ENCODE measurements at regions not wholly inside any gene's neighbourhood (a gene's known extent, or its start where the extent isn't known, plus 50 kb on each side); places are given as distances from the start of the nearest gene placed in this dataset.
A peak's percentile ranks its signal among the peaks of the same experiment; 100 is the strongest.

DNA sequence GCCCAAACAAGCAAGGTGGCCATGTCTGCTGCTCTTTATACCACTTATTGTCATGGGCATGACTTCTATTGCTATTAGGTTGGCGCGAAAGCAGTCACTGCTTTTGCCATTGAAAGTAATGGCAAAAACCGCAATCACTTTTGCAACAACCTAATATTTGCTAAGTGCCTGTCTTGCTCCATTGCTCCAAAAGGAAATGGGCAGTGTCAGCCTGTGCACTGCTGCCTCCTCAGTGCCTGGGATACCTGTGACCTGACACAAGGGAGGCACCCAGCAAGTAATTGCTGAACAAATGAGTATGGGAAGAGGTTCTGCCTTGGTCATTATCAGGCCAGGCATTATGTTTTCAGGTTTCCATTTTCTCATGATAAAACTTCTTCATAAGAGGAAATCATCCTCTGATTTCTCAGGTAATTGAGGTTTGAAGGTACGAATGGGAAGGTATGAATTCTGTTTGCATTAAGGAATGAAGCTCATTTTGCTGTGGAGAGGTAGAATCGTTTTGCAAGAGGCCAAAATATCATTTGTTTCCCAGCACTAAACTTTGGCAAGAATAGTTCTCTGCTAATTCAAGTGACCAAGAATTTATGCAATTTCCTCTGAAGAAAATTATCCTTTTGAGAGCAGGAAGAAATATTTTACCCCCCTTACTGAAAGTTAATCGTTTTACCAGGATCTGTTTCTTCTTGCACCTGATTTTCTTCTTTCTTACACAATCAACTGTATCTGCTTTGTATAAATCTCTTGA, 128.4 kb upstream of the SPRY2 start:
- DNase-seq, result peak in 2 of 4 experiments; percentile 7 to 11

DNA sequence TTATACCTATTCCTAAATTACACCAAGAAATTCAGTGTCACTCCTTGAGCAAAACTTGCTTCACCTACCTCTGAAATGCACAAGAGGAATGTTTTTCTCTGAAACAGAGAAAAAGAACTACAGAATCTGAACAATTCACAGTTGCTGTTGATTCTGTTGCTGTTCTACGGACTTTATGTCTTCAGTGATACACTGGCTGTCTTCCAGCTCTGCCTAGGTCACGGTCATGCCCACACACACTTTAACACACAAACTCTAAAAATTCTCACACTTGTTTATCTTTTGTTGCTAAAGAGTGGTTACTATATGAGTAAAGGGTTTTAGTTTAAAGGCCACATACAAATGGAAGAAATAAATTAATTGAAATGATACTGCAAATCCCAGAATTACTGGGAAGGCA, 124.4 kb upstream of the SPRY2 start:
- DNase-seq, result no peak

DNA sequence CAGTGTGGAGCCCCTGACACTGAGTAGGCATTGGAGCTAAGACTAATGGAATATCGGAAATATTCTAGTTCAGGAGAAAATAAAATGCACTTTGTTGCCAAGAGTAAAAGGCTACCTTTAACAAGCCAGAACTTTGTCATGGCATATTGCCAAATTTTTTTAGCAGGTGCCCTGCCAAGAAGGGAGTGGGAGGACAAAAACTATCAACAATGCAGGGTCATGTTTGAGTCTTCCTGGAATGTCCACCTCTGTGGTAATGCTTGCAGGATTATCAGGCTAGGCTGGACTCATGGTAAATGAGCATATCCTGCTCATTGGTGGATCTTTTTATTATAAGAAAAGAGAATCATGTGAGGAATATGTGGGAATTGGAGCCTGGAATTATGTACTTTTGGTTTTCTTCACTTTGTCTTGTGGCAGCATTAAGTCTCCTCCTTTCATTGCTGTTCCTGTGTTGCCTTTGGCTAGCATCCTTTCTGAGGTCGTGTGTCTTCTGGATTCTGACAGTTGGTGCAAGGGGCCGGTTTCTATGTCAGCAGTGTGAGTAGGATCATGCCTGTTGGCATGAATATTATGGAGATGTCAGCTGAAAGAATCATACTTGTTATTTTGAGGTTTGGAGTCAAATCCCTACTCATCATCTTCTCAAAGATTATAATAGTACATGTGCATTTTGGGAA, 122.9 kb upstream of the SPRY2 start:
- no peak for DNase-seq

DNA sequence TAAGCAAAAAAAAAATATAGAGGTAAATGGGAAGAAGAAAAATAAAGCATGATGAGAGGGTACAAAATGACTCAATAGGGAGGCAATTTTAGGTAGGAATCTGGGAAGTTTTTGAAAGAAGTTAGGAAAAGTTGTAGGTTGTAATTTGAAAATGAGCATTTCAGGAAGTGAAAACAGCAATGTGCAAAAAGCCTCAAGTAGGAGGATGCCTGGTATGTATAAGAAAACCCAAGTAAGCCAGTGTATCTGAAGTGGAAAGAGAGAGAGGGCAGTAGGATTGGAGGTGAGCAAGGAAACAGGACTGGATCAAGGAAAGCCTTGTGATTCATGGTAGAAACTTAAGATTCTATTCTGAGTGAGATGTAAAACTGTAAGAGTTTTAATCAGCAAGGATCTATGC, 121.6 kb upstream of the SPRY2 start:
- DNase-seq, result peak in 3 of 4 experiments; percentile 6 to 42 (median 34)

DNA sequence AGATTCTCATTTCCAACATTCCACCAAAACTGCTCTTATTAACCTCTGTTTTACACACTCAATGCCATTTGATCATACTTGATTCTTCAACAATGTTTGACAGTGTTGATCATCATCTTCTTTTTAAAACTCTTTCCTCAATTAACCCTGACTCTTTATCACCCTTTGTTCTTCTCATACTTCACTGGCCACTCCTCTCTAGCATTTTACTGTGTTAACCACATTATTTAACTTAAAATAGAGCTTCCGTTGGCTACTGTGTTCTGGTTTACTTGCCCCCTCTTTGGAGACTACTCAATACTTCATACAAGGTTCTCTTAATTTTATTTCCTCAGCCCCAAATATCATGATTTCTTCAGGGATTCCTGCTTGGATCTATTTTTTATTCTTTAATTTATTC, 121.1 kb upstream of the SPRY2 start:
- DNase-seq, result no peak

DNA sequence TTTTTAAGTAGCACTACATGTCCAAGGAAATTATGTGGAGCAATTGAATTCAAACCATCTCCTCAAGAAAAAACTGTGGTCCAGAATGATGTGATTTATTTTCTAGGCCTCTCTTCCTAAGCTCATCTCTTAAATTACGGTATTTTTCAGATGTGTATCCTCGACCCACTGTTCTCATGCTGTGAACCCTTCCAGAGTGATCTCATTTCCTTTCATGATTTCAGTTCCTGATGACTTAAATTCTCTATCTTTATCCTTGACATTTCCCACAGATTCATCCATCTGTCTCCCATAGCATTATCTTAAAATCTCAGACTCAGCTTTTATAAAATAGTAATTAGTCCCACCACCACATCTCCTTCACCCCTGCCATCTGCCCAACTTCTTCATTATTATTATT, 117.6 kb upstream of the SPRY2 start:
- DNase-seq, result peak in 2 of 4 experiments; percentile 48 to 54

DNA sequence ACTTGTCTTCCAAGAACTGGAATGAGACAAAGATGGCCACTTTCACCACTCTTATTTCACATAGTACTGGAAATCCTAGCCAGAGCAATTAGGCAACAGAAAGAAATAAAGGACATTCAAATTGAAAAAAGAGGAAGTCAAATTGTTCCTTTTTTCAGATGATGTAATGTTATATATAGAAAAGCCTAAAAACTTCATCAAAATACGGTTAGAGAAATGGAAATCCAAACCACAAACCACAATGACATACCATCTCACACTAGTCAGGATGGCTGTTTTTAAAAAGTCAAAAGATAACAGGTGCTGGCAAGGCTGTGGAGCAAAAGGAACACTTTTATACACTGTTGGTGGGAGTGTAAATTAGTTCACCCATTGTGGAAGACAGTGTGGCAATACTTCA, 113.3 kb upstream of the SPRY2 start:
- peak; percentile 42 to 92 (median 70) for DNase-seq

DNA sequence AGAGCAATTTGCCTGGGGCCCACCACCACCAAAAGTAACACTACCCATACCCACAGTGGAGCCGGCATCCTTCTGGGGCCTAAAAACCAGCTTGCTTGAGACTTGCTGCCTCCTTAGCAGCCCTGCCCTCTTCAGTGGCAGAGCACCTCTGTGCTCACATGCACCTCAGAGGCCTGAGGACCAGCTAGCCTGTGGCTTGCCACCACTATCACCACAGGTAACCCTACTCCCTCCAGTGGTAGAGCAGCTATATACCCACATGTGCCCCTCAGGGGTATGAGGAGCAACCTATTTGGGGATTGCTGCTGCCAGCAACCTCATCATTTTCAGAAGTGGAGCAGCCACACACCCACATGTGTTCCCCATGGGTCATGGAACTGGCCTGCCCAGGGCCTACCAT, 111.4 kb upstream of the SPRY2 start:
- DNase-seq, result no peak

DNA sequence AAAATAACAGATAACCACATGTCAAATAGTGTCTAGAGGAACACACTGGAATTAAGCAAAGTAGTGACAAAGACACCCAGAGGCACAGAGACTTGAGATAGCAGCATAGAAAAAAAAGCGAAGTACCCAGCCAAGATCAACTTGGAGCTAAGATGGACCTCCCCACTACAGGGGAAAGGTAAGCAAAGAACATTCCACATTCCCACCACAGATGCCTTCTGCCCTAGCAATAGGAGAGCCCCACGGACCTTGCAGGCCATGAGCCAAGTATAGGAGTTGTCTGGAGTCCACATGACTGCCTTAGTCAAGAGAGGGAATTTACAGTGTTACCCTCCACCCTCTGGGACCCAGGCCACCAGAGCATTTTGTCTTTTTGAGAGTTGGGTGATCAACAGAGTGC, 110.7 kb upstream of the SPRY2 start:
- DNase-seq, result no peak

DNA sequence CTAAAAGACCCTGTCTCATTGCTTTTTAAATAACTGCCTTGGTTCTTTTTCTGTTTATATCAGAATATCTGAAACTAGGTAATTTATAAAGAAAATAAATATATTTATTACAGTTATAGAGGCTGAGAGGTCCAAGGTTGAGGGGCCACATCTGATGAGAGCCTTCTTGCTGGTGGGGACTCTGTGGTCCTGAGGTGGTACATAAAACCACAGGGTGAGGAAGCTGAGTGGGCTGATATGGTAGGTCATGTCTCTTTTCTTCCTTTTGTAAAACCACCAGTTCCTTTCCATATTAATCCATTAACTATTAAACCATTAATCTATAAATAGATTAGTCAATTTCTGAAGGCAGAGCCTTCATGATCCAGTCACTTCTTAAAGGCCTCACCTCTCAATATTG, 109.5 kb upstream of the SPRY2 start:
- no peak for DNase-seq

DNA sequence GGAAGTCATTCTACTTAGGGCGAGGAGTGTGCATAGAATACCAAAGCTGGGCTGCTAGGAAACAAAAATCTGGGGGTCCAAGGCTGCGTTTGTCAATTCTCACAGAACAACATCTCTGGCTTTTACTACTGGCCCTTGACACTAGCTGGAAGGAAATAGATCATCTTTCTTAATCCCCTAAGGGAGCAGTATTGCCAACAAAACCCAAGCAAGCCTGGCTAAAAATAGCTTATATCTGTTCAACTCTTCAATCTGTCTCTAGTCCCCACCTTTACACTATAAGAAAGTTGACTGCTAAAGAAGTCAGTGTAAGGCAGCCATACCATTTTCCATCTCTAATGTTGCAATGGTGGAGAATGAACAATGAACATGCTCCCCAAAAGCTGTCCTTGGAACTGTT, 107.8 kb upstream of the SPRY2 start:
- no peak for DNase-seq

DNA sequence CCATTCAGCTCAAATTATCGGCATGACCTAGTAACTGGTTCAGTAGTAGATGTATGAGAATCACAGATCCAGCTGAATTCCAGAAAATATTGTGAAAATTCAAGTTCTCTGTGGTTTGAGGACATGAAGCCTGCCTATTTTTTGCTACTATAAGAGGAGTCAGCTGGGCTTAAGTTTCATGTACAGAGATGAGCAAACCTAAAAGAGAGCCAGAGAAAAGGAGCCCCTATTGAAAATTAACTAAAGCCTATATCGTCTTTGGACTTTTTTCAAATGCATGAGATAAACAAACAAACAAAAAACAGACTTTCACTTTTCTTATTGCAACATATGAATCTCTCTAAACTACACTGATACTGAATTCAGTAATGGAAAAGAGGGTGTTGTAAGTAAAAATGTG, 106.8 kb upstream of the SPRY2 start:
- DNase-seq, result no peak

DNA sequence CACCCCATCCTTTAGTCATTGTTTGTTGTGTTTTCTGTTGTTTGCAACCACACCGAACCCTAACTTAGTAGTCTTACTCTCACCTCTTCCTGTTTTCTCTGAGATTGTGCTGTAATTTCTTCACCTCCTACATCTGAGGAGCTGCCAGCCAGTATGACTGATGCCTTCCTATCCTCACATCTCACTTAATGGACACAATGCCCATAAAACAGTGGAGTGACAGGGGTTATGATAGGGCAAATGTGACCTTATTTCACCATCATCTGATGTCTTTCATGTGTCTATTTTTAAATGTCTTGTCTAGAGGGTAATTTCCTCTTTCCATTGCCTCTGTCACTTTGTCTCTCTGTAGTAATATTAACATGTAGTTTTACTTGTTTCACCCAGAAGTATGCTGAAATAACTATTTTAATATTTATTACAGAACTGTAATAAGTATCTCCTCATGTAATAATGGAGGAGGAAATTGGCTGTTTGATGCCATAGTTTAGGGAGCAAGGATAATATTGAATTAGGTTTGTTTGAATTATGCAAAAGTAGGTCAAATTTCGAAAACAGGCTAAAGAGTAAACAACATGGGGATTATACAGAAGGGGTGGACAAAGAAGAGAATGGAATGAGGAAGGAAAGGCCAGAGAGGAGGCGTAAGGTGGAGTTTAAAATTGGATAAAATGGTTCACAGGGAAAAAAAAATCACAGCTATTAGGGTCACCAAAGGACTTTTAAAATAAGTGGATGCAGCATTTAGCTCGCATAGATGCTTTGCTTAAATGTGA, 103.5 kb upstream of the SPRY2 start:
- DNase-seq, result peak; percentile 62 to 93 (median 78)

DNA sequence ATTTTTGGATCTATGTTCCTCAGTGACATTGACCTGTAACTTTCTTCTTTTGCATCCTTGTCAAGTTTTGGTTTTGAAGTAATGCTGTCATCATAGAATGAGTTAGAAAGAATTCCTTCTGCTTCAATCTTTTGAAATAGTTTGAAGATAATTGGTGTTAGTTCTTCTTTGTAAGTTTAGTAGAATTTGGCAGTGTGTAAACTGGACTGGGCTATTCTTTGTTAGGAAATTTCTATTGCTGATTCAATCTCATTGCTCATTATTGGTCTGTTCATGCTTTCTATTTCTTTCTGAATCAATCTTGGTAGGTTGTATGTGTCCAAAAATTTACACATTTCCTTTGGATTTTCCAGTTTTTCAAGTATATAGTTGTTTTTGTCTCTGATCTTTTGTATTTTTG, 101.7 kb upstream of the SPRY2 start:
- DNase-seq, result no peak

DNA sequence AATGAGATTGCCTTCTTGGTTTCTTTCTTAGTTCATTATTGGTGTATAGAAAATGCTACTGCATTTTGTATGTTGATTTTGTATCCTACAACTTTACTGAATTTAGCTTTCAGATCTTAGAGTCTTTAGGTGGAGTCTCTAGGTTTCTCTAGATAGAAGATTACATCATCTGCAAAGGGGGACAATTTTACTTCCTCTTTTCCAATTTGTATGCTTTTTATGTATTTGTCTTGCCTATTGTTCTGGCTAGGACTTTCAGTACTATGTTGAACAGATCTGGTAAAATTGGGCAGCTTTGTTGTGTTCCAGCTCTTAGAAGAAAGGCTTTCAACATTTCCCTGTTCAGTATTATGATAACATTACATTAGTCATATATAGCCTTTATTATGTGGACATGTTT, 101.0 kb upstream of the SPRY2 start:
- DNase-seq, result peak in 2 of 4 experiments; percentile 44 to 46

DNA sequence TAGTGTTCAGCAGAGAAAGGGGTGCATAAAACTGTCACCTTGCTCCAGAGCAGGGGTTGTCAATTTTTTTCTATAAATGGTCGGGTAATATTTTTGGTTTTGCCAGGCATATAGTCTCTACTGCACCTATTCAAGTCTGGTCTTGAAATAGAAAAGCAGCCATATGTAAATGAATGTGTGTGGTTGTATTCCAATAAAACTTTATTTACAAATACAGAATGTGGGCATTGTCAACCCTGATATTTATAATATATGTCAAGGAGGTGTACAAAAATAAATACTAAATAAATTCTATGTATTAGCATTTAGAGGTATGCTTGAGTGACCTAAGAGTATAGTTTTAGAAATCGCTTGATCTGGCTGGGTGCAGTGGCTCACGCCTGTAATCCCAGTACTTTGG, 97.6 kb upstream of the SPRY2 start:
- DNase-seq, result no peak

DNA sequence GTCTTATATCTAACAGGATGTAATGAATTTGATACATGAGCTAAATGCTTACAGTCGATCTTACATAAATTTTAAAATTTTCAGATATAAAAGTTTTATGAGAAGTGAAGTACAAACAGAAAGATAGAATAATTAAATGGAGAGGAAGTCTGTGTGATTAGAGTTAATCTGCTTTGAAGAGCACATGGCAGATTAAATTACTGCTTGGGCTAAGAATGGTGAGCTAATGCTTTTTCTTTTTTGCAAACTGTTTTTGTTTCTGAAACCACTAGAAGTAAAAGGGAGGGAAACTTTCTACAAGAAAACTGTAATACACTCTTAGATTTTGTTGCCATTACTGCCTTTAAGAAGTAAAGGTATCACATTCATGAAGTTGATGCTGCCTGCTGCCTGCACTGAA, 96.3 kb upstream of the SPRY2 start:
- DNase-seq, result no peak

DNA sequence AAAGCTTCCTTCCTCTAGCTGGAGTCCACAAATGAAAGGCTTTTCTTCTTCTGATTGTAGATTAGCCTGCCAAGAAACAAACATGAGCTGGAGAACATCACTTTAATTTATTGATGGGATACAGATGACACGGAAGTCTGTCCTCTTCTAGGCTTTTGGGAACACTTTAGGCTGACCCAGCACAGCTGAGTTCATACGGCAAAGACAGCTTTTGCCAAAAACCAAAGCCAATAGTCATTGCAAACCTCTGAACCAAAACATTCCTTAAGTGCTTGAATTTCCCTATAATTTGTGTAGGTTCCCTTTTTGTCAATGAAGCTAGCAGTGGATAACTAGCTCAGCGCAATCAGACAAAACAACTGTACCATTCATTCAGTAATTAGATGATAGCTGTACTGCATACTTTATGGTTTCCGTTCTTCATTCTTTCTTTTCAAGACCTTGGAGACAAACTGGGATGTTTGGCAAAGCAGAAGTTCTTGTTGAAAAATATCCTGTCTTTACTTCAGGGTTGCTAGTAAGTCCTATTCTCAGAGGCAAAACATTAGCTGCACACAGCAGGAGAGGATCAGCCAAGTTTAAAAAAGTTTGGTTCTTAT, 95.7 kb upstream of the SPRY2 start:
- peak in 1 of 4 experiments; percentile 8 for DNase-seq

DNA sequence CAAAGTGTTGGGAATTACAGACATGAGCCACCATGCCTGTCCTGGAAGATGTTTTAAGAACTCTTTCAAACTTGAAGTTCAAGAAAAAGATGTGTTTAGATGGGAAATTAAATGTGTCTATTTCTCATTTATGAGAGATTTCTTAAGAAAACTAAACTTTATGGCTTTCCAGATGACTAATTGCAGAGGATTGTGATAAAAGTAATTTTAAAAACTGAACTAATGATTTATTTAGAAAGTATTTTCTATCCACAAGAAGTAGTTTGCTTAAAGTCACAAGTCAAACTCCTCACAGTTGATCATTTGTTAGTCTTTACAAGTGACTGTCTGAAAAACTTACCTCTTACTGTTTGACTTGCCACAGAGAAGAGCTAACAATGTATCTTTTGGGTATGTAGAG, 89.6 kb upstream of the SPRY2 start:
- no peak for DNase-seq

DNA sequence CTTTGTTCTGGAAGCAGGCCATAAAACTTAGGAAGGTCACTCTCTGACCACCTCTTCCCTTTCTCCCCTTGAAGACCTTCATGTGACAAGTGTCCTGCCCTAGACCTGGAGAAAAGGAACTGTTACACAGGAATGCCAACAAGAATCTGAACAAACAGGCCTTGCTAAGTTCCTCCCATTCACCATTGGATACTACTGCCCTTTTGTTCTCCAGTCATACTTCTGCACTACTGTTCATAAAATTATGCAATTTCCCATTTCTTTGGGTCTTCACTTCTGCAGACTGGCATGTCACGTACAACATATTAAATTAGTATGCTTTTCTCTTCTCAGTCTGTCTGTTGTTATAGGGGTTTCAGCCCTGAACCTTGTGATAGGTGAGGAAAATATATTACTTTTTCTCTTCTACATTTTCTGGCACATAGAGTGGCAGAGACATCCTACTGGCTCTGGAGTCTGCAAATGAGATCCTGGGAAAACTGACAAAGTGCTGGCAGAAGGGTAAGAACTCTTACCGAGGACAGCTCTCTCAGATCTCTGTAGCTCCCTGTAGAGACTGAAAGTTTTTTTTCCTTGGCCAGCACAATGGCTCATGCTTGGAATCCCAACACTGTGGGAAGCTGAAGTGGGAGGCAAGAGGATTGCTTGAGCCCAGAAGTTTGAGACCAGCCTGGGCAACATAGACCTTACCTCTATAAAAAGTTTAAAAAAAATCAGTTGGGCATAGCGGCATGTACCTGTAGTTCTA, 87.6 kb upstream of the SPRY2 start:
- peak in 3 of 4 experiments; percentile 28 to 72 (median 60) for DNase-seq

DNA sequence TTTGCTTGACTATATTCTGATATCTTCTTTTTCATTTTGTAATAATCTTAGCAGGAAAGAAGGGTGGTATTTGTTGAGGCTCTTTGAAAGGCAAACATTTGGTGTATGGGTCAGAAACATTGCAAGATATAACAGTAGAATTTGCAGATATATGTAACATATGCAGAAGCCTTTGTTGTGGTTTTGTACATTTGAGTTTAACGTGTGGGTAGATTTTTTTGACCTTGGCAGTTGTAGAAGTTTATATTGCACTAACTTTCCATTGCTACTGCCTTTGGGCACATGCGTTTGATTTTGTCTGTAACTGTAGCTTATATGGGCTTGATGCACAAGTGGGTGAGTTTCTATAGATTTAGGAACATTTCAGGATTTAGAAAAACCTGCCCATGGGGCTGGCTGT, 78.5 kb upstream of the SPRY2 start:
- no peak for DNase-seq

DNA sequence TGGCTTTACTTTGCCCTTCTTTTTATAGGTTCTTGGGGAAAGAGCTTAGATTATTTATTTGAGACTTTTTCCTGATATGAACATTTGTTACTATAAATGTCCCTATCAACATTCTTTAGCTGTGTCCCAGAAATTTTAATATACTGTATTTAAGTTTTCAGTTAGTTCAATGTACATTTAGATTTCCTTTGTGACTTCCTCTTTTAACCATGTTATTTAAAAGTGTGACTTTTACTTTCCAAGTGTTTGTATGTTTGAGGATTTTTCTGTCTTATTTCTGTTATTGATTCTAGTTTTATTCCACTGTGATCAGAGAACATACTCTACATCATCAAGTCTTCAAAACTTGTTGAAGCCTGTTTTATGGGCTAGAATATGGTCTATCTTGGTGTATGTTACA, 72.7 kb upstream of the SPRY2 start:
- DNase-seq, result no peak

DNA sequence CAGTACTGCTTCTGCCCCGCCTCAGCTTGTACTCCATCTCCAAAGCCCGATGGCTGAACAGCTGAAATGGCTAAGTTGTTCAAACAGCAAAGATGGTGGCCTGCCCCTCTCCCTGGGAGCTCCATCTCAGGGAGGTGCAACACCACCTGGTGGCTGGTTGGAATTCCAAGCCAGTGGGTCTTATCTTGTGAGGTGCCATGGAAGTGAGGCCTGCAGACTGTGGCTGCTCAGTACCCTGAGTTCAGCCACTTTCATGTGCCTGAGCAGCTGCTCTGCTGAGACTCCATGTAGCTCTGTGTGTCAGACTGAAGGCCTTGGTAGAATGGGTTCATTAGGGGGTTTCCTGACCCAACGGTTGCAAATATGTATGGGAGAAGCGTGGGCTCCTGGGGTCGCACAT, 67.3 kb upstream of the SPRY2 start:
- DNase-seq, result no peak

Measured in suppressor macrophage (primary cell).